Fibroblast of lung (primary cell): ENCODE measurements at regions not wholly inside any gene's neighbourhood (a gene's known extent, or its start where the extent isn't known, plus 50 kb on each side); places are given as distances from the start of the nearest gene placed in this dataset.

Experiments
- DNase-seq, 2 donors: peaks; one replicate each; pipeline versions ENCODE4 v3.0.0 to v3.0.0-alpha.2; 2010; ENCODE audit warnings: low read depth in 2 of 2
- H2AFZ ChIP-seq: 2 replicates; pipeline ENCODE4 v1.5.1; 2012; ENCODE audit warnings: low read length, control low read depth, inconsistent platforms
- H3K27ac ChIP-seq: 2 replicates; pipeline ENCODE4 v1.5.1; 2011; ENCODE audit warnings: low read length, control low read depth; ENCODE audit not compliant: insufficient read depth
- H3K27me3 ChIP-seq: 2 replicates; pipeline ENCODE4 v1.5.1; 2011; ENCODE audit warnings: mild to moderate bottlenecking, low read length; ENCODE audit not compliant: control insufficient read depth, insufficient read depth
- H3K36me3 ChIP-seq: 2 replicates; pipeline ENCODE4 v1.5.1; 2011; ENCODE audit warnings: low read length; ENCODE audit not compliant: control insufficient read depth, insufficient read depth
- H3K4me1 ChIP-seq: 2 replicates; pipeline ENCODE4 v1.5.1; 2011; ENCODE audit warnings: low read length; ENCODE audit not compliant: control insufficient read depth, insufficient read depth; ENCODE audit errors: extremely low read depth
- H3K4me2 ChIP-seq: 2 replicates; pipeline ENCODE4 v1.5.1; 2011; ENCODE audit warnings: low read length, control low read depth; ENCODE audit not compliant: insufficient read depth; ENCODE audit errors: extremely low read depth
- H3K4me3 ChIP-seq, 4 experiments: fragments of 200-600 bp in 1 of 4; sonication (generic) in 1 of 4; replicated peaks in 1 of 4; 2 replicates each; pipeline ENCODE4 v1.5.1; 2011 to 2016; ENCODE audit warnings: low read length in 4 of 4, low read depth in 3 of 4, mild to moderate bottlenecking in 3 of 4, control low read depth in 2 of 4, inconsistent platforms in 1 of 4, mixed read lengths in 1 of 4; ENCODE audit not compliant: insufficient read depth in 1 of 4; ENCODE audit errors: control extremely low read depth in 1 of 4
- H3K79me2 ChIP-seq: 2 replicates; pipeline ENCODE4 v1.5.1; 2012; ENCODE audit warnings: mild to moderate bottlenecking, low read length, inconsistent platforms; ENCODE audit not compliant: control insufficient read depth, insufficient read depth
- H3K9ac ChIP-seq: 2 replicates; pipeline ENCODE4 v1.5.1; 2011; ENCODE audit warnings: mild to moderate bottlenecking, low read length, control low read depth; ENCODE audit not compliant: insufficient read depth
- H3K9me3 ChIP-seq: 2 replicates; pipeline ENCODE4 v1.5.1; 2012; ENCODE audit warnings: low read depth, low read length; ENCODE audit not compliant: control insufficient read depth, insufficient read depth
- H4K20me1 ChIP-seq: 2 replicates; pipeline ENCODE4 v1.5.1; 2011; ENCODE audit warnings: low read length; ENCODE audit not compliant: control insufficient read depth, insufficient read depth; ENCODE audit errors: extremely low read depth
- CTCF ChIP-seq, 2 donors: IDR thresholded peaks in 1 of 2; conservative IDR thresholded peaks in 1 of 2; 1 replicate in 1 of 2; 2 replicates in 1 of 2; pipeline ENCODE4 v1.5.1; 2011 to 2012; ENCODE audit warnings: low read length in 2 of 2, control low read depth in 1 of 2, inconsistent platforms in 1 of 2, low read depth in 1 of 2, mild to moderate bottlenecking in 1 of 2
- EZH2 ChIP-seq: IDR thresholded peaks from 2 replicates; pipeline ENCODE4 v1.5.1; 2012; ENCODE audit warnings: low read length, control low read depth, mild to moderate bottlenecking; ENCODE audit errors: missing control alignments

DNA sequence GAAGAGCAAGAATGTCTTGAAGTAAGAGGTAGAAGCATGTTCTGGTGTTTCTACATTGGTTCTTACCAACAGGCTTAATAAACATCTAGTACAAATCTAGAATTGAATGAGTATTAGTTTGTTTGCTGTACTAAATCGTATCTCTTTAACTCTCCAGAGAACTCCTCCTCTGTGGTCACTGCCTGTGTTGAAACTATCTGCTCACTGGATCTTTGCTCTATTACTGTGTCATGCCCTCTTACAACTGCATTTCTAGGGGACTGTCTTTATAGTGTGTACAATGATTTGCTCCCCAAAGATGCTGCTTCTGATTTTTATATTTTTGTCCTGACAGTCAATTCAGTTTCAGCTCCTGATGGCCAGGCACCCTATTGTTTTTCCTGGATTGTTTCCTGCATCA, 50.1 kb upstream of the E2F7 start:
- Histone ChIP-seq H3K79me2 (no peaks in the 10 kb centered on the region), H3K4me2 (no peak overlapping the region), H3K4me3 (no peak overlapping the region), H3K4me1 (peaks cover 12% of the 10 kb centered on the region), H2AFZ (no peak overlapping the region), H3K36me3 (no peaks in the 10 kb centered on the region), H3K9me3 (no peaks in the 10 kb centered on the region), H3K9ac (no peak overlapping the region), H3K27me3 (no peaks in the 10 kb centered on the region), H4K20me1 (no peaks in the 10 kb centered on the region), H3K27ac (no peak overlapping the region)
- TF ChIP-seq CTCF (conservative IDR thresholded peaks at IDR 0.05 in 1 of 2, IDR thresholded peaks at IDR 0.05 in 1 of 2; ENCODE audit: low read depth in 1 of 2, low read length in 2 of 2) = no peak
- TF ChIP-seq EZH2 = no peak
- peak in 1 of 2 donors; percentile 18 for DNase-seq
